Mesothelial cell of epicardium (in vitro differentiated cells): ENCODE measurements at regions not wholly inside any gene's neighbourhood (a gene's known extent, or its start where the extent isn't known, plus 50 kb on each side); places are given as distances from the start of the nearest gene placed in this dataset.
"Not testable (repeated sequence)": the region's sequence is repeated elsewhere in the genome, so short reads cannot be mapped to it uniquely, and the experiment has no call there.

Source experiments
- DNase-seq, 2 experiments: peaks; one replicate each; pipeline ENCODE4 v3.0.0; 2021; ENCODE audit warnings: low spot score in 2 of 2; ENCODE audit not compliant: unreplicated experiment in 2 of 2
- H3K27ac Mint-ChIP-seq: 2 replicates; pipeline ENCODE4 v1.8.0; 2021; ENCODE audit warnings: mixed read lengths
- H3K27me3 Mint-ChIP-seq: 2 replicates; pipeline ENCODE4 v1.8.0; 2021; ENCODE audit warnings: low read depth, mixed read lengths
- H3K36me3 Mint-ChIP-seq: 2 replicates; pipeline ENCODE4 v1.8.0; 2021; ENCODE audit warnings: mixed read lengths
- H3K4me1 Mint-ChIP-seq: 2 replicates; pipeline ENCODE4 v1.8.0; 2021; ENCODE audit warnings: mixed read lengths
- H3K4me3 Mint-ChIP-seq: 2 replicates; pipeline ENCODE4 v1.8.0; 2021; ENCODE audit warnings: mild to moderate bottlenecking, moderate library complexity, mixed read lengths
- H3K9me3 Mint-ChIP-seq: 2 replicates; pipeline ENCODE4 v1.8.0; 2021; ENCODE audit warnings: mixed read lengths
- CTCF ChIP-seq: fragments of 200-600 bp; sonication (generic); IDR thresholded peaks from one replicate; pipeline ENCODE4 v1.5.0; 2021; ENCODE audit warnings: antibody characterized with exemption; ENCODE audit not compliant: unreplicated experiment

GRCh38 chrX:93346309-93346708 lies 327.1 kb downstream of the NAP1L3 start:
- Mint-ChIP-seq H3K4me1 (peaks cover 7% of the 10 kb centered on the region), H3K9me3 (peaks cover 26% of the 10 kb centered on the region), H3K4me3 (no peak overlapping the region), H3K36me3 (no peaks in the 10 kb centered on the region), H3K27me3 (no peaks in the 10 kb centered on the region), H3K27ac (no peak overlapping the region)
- TF ChIP-seq CTCF, result no peak
- no peak for DNase-seq

- H3K9me3 Mint-ChIP-seq, result peaks cover 26% of the 10 kb centered on the region
- not testable (repeated sequence) for H3K4me1 Mint-ChIP-seq, DNase-seq
Observed at GRCh38 chrX:93344287-93344686, 329.1 kb downstream of the NAP1L3 start.

GRCh38 chrX:93332329-93332728 lies 341.0 kb downstream of the NAP1L3 start:
- no peaks in the 10 kb centered on the region for H3K27me3 Mint-ChIP-seq
- H3K27ac Mint-ChIP-seq, result no peak overlapping the region
- DNase-seq, result no peak
- H3K9me3 Mint-ChIP-seq, result no peaks in the 10 kb centered on the region
- no peaks in the 10 kb centered on the region for H3K36me3 Mint-ChIP-seq
- H3K4me1 Mint-ChIP-seq, result peaks cover 7% of the 10 kb centered on the region
- no peak overlapping the region for H3K4me3 Mint-ChIP-seq
- no peak for TF ChIP-seq CTCF

More at GRCh38 chrX:93344287-93344686, 329.1 kb downstream of the NAP1L3 start:
- H3K27me3 Mint-ChIP-seq, H3K4me3 Mint-ChIP-seq, H3K36me3 Mint-ChIP-seq, H3K27ac Mint-ChIP-seq: not testable (repeated sequence)

GRCh38 chrX:93322110-93322509 lies 351.3 kb downstream of the NAP1L3 start:
- Mint-ChIP-seq H3K27ac (no peak overlapping the region), H3K4me3 (no peak overlapping the region), H3K4me1 (no peaks in the 10 kb centered on the region), H3K9me3 (peaks cover 10% of the 10 kb centered on the region), H3K36me3 (no peaks in the 10 kb centered on the region), H3K27me3 (no peaks in the 10 kb centered on the region)
- no peak for DNase-seq
- no peak for TF ChIP-seq CTCF

GRCh38 chrX:93319609-93320008 lies 353.8 kb downstream of the NAP1L3 start:
- no peak for DNase-seq
- Mint-ChIP-seq H3K36me3 (peaks cover 5% of the 10 kb centered on the region), H3K4me3 (no peak overlapping the region), H3K9me3 (peaks cover 22% of the 10 kb centered on the region), H3K27ac (no peak overlapping the region), H3K4me1 (no peaks in the 10 kb centered on the region), H3K27me3 (no peaks in the 10 kb centered on the region)
- TF ChIP-seq CTCF, result no peak
